ENCODE measurements at regions not wholly inside any gene's neighbourhood (a gene's known extent, or its start where the extent isn't known, plus 50 kb on each side); places are given as distances from the start of the nearest gene placed in this dataset.

DNA sequence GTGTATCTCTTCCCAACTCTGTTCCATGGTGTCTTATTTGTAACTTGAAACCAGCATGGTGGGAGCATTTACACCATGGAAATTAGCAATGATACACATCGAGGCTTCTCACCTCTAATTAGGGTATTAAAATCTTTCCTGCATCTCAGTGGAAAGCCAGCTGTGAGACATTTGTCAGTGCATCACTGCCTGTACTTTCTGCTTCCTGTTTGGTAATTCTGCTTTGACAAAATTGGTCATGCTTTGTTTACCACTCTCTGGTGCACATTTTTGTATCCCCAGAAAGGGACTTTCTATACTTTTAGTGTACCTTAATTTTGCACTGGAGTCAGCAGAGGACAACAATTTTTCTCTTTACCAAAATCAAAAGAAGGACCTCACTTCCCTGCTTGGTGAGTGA, 402.1 kb downstream of the PDCD6IP start:
- TF ChIP-seq POLR2A (IDR thresholded peaks at IDR 0.05; ENCODE audit: extremely low read depth, insufficient read length) = no peak
- TF ChIP-seq, protein P1, sequence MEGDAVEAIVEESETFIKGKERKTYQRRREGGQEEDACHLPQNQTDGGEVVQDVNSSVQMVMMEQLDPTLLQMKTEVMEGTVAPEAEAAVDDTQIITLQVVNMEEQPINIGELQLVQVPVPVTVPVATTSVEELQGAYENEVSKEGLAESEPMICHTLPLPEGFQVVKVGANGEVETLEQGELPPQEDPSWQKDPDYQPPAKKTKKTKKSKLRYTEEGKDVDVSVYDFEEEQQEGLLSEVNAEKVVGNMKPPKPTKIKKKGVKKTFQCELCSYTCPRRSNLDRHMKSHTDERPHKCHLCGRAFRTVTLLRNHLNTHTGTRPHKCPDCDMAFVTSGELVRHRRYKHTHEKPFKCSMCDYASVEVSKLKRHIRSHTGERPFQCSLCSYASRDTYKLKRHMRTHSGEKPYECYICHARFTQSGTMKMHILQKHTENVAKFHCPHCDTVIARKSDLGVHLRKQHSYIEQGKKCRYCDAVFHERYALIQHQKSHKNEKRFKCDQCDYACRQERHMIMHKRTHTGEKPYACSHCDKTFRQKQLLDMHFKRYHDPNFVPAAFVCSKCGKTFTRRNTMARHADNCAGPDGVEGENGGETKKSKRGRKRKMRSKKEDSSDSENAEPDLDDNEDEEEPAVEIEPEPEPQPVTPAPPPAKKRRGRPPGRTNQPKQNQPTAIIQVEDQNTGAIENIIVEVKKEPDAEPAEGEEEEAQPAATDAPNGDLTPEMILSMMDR (IDR thresholded peaks at IDR 0.05; ENCODE audit: low read depth, low read length) = no peak
